ENCODE measurements at regions not wholly inside any gene's neighbourhood (a gene's known extent, or its start where the extent isn't known, plus 50 kb on each side); places are given as distances from the start of the nearest gene placed in this dataset.

- TF ChIP-seq ZBTB33 (IDR thresholded peaks at IDR 0.05): no peak
- TF ChIP-seq EGR1 (IDR thresholded peaks at IDR 0.05; ENCODE audit: low read depth in 2 of 2): no peak
Observed at GRCh38 chr2:129180124-129180716, 799.2 kb upstream of the RAB6C start (continued).

- Histone ChIP-seq H3K9me3 (ENCODE audit: control insufficient read depth in 4 of 4, low read length in 3 of 4) (no peaks in the 10 kb centered on the region), H3K27me3 (ENCODE audit: control insufficient read depth in 4 of 4, insufficient read depth in 4 of 4, low read length in 3 of 4) (no peaks in the 10 kb centered on the region), H3K9ac (ENCODE audit: low read depth in 1 of 2, low read length in 2 of 2) (no peak overlapping the region), H3K4me3 (ENCODE audit: low read depth in 1 of 3, low read length in 3 of 3) (no peak overlapping the region), H3K36me3 (ENCODE audit: control insufficient read depth in 4 of 4, insufficient read depth in 3 of 4, low read depth in 1 of 4, low read length in 3 of 4) (no peaks in the 10 kb centered on the region), H3K4me1 (ENCODE audit: control insufficient read depth in 4 of 4, insufficient read depth in 4 of 4, low read length in 3 of 4) (no peaks in the 10 kb centered on the region), H3K27ac (ENCODE audit: low read depth in 1 of 2, low read length in 2 of 2) (no peak overlapping the region)
- WGBS: 65% methylated on average over 1 of the region's 1 CpG
- no peak for DNase-seq (ENCODE audit: low spot score)
- TF ChIP-seq REST (IDR thresholded peaks at IDR 0.05) (no peak), ATF3 (IDR thresholded peaks at IDR 0.05) (no peak), FOXA1 (IDR thresholded peaks at IDR 0.05) (no peak), ZBTB33 (IDR thresholded peaks at IDR 0.05) (no peak), TAF1 (conservative IDR thresholded peaks at IDR 0.05) (no peak), HNF4G (IDR thresholded peaks at IDR 0.05) (no peak), HNF4A (conservative IDR thresholded peaks at IDR 0.05) (no peak), RAD21 (IDR thresholded peaks at IDR 0.05) (no peak), JUND (IDR thresholded peaks at IDR 0.05) (no peak), SP1 (IDR thresholded peaks at IDR 0.05) (no peak), EGR1 (IDR thresholded peaks at IDR 0.05; ENCODE audit: low read depth in 2 of 2) (no peak), MAX (IDR thresholded peaks at IDR 0.05) (no peak), GABPA (IDR thresholded peaks at IDR 0.05 in 1 of 2, conservative IDR thresholded peaks at IDR 0.05 in 1 of 2) (no peak), FOXA2 (IDR thresholded peaks at IDR 0.05) (no peak), YY1 (IDR thresholded peaks at IDR 0.05) (no peak), NR2F2 (IDR thresholded peaks at IDR 0.05) (no peak), RXRA (IDR thresholded peaks at IDR 0.05) (no peak), CTCF (IDR thresholded peaks at IDR 0.05; ENCODE audit: low read depth, low read length, missing input control) (no peak)
Observed at GRCh38 chr2:129181433-129181832, 798.0 kb upstream of the RAB6C start.

Measured in liver (tissue), 8 donors.